GDM1 (cell line): ENCODE measurements at regions not wholly inside any gene's neighbourhood (a gene's known extent, or its start where the extent isn't known, plus 50 kb on each side); places are given as distances from the start of the nearest gene placed in this dataset.

ENCODE experiments used
- DNase-seq: peaks from one replicate; lab custom pipeline; 2025; lab: John Stamatoyannopoulos, UW

- DNase-seq, result no peak
Observed at GRCh38 chr13:22311734-22312404, 641.0 kb downstream of the FGF9 start.

DNA sequence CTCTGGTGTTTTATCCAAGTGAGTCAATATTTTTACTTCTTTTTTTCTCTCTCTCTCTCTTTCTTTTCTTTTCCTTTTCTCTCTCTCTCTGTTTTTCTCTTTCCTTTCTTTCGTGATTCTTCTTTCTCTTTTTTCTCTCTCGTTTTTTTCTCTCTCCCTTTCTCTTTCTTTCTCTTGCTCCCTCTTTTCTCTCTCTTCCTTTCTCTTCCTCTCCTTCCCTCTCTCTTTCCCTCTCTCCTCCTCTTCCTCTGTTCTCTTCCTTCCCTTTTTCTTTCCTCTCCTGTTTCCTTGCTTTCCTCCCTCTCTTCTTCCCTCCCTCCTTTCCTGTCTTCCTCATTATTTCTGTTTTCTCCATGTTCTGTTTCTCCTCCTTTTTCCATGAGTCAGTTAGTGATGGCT is 641.5 kb downstream of the FGF9 start:
- DNase-seq, result no peak

- DNase-seq, result no peak
Observed at GRCh38 chr13:22316494-22317025, 645.7 kb downstream of the FGF9 start.

DNA sequence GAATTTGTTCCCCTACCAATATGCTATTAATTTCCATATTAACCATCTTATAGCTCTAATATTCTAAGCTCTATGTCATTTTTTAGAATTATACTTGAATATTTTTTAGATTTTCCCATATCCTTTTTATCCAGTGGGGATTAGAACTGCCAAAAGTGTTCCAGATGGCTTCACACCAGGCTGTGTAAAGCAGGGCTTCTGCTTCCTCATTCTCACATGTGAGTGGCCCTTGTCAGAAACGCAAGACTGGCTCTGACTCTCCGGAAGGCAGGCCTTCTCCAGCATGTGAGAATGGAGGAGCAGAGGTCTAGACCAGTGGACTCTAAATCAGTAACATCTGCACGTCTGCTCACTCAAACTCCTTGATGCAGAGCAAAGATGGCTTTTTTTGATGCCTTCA is 650.1 kb downstream of the FGF9 start:
- no peak for DNase-seq

DNA sequence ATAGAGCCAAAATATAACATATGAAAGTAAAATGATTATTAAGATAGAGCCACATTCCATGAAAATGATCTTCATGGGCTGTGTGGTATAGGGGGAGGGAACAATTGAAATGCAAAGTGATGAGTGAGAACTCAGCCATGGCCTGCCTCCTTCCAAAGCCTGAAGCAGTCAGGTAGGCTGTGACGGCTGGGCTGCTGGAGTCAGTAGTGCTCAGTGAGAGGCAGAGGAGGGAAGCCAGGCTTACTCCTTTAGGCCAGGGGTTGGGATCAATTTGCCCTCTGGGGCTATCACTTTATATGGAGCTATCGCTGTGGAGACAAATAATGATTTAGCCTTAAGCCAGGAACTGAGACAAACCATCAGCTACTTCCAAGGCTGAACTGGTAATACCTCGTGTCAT is 654.9 kb downstream of the FGF9 start:
- DNase-seq, result no peak

GRCh38 chr13:22332416-22332815 is 661.5 kb downstream of the FGF9 start:
- no peak for DNase-seq

GRCh38 chr13:22336460-22336859 is 665.6 kb downstream of the FGF9 start:
- no peak for DNase-seq

- DNase-seq, result peak; percentile 2
Observed at GRCh38 chr13:22357132-22357531, 686.3 kb downstream of the FGF9 start.

GRCh38 chr13:22369090-22369489 is 698.2 kb downstream of the FGF9 start:
- DNase-seq, result no peak

DNA sequence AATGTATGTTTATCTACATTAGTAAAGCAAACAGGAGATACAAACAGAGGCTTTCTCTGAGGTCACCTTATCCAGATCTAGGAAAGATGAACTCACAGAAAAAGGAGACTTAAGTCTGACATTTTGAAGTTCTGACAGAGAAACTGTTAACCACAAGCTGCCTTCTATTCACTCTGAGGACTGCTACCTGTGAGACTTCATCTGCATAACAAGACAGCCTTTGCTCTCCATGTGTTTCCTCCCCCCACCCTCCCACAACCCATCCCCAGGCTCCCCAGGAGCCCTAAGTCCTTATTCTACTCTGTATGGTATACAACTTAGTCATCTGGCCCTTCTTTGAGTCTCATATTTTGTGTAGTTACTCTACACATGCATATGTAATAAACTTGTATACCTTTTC is 699.0 kb downstream of the FGF9 start:
- no peak for DNase-seq

- no peak for DNase-seq
Observed at GRCh38 chr13:22372261-22372660, 701.4 kb downstream of the FGF9 start.

- DNase-seq, result no peak
Observed at GRCh38 chr13:22375151-22375550, 704.3 kb downstream of the FGF9 start.

GRCh38 chr13:22387899-22388298 is 717.0 kb downstream of the FGF9 start:
- DNase-seq, result no peak

- no peak for DNase-seq
Observed at GRCh38 chr13:22399801-22400420, 729.0 kb downstream of the FGF9 start.

GRCh38 chr13:22402682-22403081 is 731.8 kb downstream of the FGF9 start:
- DNase-seq, result no peak

DNA sequence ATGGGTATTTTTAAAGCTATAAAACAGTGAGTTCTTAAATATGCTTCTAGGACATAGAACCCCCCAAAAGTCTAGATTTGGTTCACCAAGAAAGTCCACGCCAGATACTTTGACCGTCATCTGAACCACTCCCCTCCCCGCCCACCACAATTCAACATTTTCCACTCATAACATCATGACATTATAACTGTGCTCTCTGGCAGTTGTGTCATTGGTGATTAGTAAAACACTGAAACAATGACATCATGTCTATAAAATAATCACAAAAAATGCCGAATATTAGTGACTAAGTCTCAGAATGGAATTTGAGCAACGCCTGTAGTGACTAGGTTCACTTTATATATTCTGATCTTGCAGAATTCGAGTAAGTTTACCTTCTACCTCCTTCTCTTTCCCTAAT is 732.3 kb downstream of the FGF9 start:
- DNase-seq, result no peak

GRCh38 chr13:22405891-22406290 is 735.0 kb downstream of the FGF9 start:
- no peak for DNase-seq

DNA sequence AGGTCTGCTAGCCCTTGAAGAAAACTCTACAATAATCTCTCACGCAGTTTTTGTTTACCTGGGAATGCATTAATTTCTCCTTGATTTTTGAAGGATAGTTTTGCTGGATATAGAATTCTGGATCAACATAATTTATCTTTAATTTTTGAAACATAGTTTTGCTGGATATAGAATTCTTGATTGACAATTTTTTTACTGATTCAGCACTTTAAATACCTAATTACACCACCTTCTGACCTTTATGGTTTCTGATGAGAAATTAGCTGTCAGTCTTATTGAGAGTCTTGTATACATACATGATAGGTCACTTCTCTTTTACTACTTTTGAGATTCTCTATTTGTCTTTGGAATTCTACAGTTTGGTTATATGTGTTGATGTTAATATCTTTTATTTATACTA is 741.6 kb downstream of the FGF9 start:
- DNase-seq, result no peak

- no peak for DNase-seq
Observed at GRCh38 chr13:22422023-22422422, 751.1 kb downstream of the FGF9 start.

DNA sequence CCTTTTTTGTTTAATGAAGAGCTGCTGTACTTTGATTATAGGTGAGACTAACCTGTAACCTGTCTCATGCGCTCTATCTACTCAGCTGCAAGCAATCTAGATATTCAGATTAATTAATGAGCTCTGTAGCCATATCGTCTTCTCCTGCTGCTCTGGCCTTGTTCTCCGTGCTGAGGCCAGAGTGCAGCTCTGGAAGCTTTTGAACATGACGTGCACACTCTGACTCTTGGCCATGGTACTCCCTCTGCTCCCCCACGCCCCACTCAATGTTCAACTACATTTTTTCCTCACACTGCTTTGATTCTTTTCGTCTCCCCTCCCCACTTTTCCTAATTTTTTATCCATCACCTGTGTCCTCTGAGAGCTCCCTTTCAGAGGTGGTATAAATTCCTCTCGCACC is 751.8 kb downstream of the FGF9 start:
- DNase-seq, result no peak

- no peak for DNase-seq
Observed at GRCh38 chr13:22423261-22423660, 752.4 kb downstream of the FGF9 start.

- no peak for DNase-seq
Observed at GRCh38 chr13:22425087-22425486, 754.2 kb downstream of the FGF9 start.

- DNase-seq, result no peak
Observed at GRCh38 chr13:22427066-22427465, 753.7 kb upstream of the SGCG start.

- DNase-seq, result no peak
Observed at GRCh38 chr13:22427783-22428182, 753.0 kb upstream of the SGCG start.
